ENCODE measurements at regions not wholly inside any gene's neighbourhood (a gene's known extent, or its start where the extent isn't known, plus 50 kb on each side); places are given as distances from the start of the nearest gene placed in this dataset.

GRCh38 chr14:66105815-66106214 is 380.4 kb upstream of the CCDC196 start:
- TF ChIP-seq CTCF (IDR thresholded peaks at IDR 0.05; ENCODE audit: borderline replicate concordance, insufficient read depth, low read depth, low read length): no peak
- H3K4me3 ChIP-seq (ENCODE audit: low read depth, low read length): no peak overlapping the region

- H3K4me3 ChIP-seq (ENCODE audit: low read depth, low read length): no peak overlapping the region
- TF ChIP-seq CTCF (IDR thresholded peaks at IDR 0.05; ENCODE audit: borderline replicate concordance, insufficient read depth, low read depth, low read length): no peak
Observed at GRCh38 chr14:66109426-66109825, 376.7 kb upstream of the CCDC196 start.

- no peak overlapping the region for H3K4me3 ChIP-seq (ENCODE audit: low read depth, low read length)
- no peak for TF ChIP-seq CTCF (IDR thresholded peaks at IDR 0.05; ENCODE audit: borderline replicate concordance, insufficient read depth, low read depth, low read length)
Observed at GRCh38 chr14:66111891-66112290, 374.3 kb upstream of the CCDC196 start.

- no peak overlapping the region for H3K4me3 ChIP-seq (ENCODE audit: low read depth, low read length)
- no peak for TF ChIP-seq CTCF (IDR thresholded peaks at IDR 0.05; ENCODE audit: borderline replicate concordance, insufficient read depth, low read depth, low read length)
Observed at GRCh38 chr14:66114071-66114470, 372.1 kb upstream of the CCDC196 start.

GRCh38 chr14:66115740-66116502 is 370.2 kb upstream of the CCDC196 start:
- TF ChIP-seq CTCF (IDR thresholded peaks at IDR 0.05; ENCODE audit: borderline replicate concordance, insufficient read depth, low read depth, low read length): no peak
- H3K4me3 ChIP-seq (ENCODE audit: low read depth, low read length): no peak overlapping the region

GRCh38 chr14:66116732-66117131 is 369.4 kb upstream of the CCDC196 start:
- H3K4me3 ChIP-seq (ENCODE audit: low read depth, low read length): no peak overlapping the region

More at GRCh38 chr14:66116732-66117131, 369.4 kb upstream of the CCDC196 start:
- TF ChIP-seq CTCF (IDR thresholded peaks at IDR 0.05; ENCODE audit: borderline replicate concordance, insufficient read depth, low read depth, low read length): no peak

Measured in GM12875 (cell line).